ENCODE measurements at regions not wholly inside any gene's neighbourhood (a gene's known extent, or its start where the extent isn't known, plus 50 kb on each side); places are given as distances from the start of the nearest gene placed in this dataset.

DNA sequence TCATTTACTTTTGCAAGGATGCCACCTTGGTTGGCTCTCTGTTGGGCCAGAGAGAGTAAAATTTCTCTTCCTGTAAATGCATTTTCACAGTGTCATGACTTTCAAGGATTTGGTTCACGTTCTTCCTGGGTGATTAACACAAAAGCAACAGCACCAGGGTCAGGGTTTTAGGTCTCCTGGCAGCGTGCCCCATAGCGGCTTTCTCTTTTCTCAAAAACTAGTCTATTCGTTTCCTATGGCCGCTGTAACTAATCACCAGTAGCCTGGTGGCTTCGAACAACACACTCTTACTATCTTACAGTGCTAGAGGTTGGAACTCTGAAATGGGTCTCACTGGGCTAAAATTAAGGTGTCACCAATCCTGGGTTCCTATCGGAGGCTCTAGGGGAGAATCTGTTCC, 56.3 kb upstream of the ACMSD start:
- Histone ChIP-seq H3K36me3 (no peaks in the 10 kb centered on the region), H3K27ac (replicated peaks) (no peak overlapping the region)
- intact Hi-C loops (cut with micrococcal nuclease): no loop called here

DNA sequence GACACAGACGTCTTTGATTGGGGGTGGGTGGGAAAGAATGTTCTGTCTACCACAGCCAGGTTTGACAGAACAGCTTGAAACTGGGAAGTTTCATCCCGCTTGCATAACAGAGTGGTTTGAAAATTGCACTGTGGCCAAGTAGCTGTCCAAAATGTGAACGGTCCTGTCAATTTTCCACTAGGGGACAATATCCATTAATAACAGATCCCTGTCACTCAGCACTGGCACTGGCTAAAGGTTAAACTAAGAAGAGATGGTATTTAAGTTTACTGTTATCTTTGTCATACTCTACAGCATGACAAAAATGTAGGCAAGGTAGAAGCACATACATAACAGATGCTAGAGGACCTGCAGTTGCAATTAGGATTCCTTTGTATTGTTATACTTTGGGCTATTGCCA, 55.6 kb upstream of the ACMSD start:
- TF ChIP-seq, protein P1, sequence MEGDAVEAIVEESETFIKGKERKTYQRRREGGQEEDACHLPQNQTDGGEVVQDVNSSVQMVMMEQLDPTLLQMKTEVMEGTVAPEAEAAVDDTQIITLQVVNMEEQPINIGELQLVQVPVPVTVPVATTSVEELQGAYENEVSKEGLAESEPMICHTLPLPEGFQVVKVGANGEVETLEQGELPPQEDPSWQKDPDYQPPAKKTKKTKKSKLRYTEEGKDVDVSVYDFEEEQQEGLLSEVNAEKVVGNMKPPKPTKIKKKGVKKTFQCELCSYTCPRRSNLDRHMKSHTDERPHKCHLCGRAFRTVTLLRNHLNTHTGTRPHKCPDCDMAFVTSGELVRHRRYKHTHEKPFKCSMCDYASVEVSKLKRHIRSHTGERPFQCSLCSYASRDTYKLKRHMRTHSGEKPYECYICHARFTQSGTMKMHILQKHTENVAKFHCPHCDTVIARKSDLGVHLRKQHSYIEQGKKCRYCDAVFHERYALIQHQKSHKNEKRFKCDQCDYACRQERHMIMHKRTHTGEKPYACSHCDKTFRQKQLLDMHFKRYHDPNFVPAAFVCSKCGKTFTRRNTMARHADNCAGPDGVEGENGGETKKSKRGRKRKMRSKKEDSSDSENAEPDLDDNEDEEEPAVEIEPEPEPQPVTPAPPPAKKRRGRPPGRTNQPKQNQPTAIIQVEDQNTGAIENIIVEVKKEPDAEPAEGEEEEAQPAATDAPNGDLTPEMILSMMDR (IDR thresholded peaks at IDR 0.05; ENCODE audit: borderline replicate concordance): peak; percentile 38
- no peak for DNase-seq
- intact Hi-C loops (cut with micrococcal nuclease): no loop called here
- Histone ChIP-seq H3K27ac (replicated peaks) (no peak overlapping the region), H3K4me1 (no peaks in the 10 kb centered on the region), H3K36me3 (no peaks in the 10 kb centered on the region), H3K4me3 (no peak overlapping the region), H3K9me3 (replicated peaks) (no peaks in the 10 kb centered on the region), H3K27me3 (ENCODE audit: low read depth) (no peaks in the 10 kb centered on the region)

More for the DNA sequence above, 56.3 kb upstream of the ACMSD start:
- TF ChIP-seq, protein P1 (IDR thresholded peaks at IDR 0.05; ENCODE audit: borderline replicate concordance): no peak
- DNase-seq: no peak
- H3K4me3 ChIP-seq: no peak overlapping the region
- H3K27me3 ChIP-seq (ENCODE audit: low read depth): no peaks in the 10 kb centered on the region
- H3K4me1 ChIP-seq: no peaks in the 10 kb centered on the region
- no peaks in the 10 kb centered on the region for H3K9me3 ChIP-seq (replicated peaks)

GRCh38 chr2:134783912-134784311, 54.5 kb upstream of the ACMSD start:
- no peak for DNase-seq
- no peaks in the 10 kb centered on the region for H3K4me1 ChIP-seq
- H3K27ac ChIP-seq (replicated peaks): no peak overlapping the region
- H3K4me3 ChIP-seq: no peak overlapping the region
- no peaks in the 10 kb centered on the region for H3K9me3 ChIP-seq (replicated peaks)
- intact Hi-C loops (cut with micrococcal nuclease): no loop called here
- no peaks in the 10 kb centered on the region for H3K36me3 ChIP-seq
- peaks cover 1% of the 10 kb centered on the region for H3K27me3 ChIP-seq (ENCODE audit: low read depth)
- TF ChIP-seq, protein P1 (IDR thresholded peaks at IDR 0.05; ENCODE audit: borderline replicate concordance): no peak

DNA sequence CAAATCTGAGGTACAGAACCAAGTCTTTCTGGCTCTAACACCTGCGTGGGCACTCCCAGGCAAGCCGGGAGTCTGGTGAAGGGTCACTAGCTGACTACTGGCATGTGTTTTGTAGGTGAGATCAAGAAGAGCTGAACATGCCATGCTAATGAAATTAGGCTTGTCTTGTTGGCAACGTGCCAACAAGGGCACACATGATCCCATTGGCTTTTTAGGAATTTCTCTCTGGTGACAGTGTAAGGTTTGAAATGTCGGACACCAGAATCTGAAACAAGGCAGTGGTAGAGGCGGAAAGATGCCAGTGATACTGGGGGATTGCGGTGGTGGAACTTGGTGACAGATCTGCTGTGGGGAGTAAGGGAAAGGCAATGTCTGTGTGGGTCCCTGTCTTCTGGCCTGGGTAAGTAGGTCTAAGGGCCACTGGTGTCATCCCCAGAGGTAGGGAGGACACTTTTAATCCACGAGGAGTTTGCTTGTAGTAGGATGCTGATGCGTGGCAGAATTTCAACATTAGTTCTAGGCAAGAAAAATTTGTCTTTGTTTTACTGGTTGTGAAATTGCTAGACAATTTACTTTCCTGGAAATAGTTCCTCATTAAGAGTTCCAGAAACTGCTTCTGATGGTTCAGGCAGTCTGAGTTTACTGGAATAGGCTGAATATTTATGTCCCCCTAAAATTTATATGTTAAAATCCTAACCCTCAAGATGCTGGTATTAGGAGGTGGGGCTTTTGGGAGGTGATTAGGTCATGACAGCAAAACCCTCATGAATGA, 52.6 kb upstream of the ACMSD start:
- Histone ChIP-seq H3K4me1 (no peaks in the 10 kb centered on the region), H3K4me3 (no peak overlapping the region), H3K36me3 (no peaks in the 10 kb centered on the region), H3K9me3 (replicated peaks) (no peaks in the 10 kb centered on the region), H3K27ac (replicated peaks) (no peak overlapping the region), H3K27me3 (ENCODE audit: low read depth) (peaks cover 8% of the 10 kb centered on the region)
- intact Hi-C loops (cut with micrococcal nuclease): no loop called here
- no peak for DNase-seq
- TF ChIP-seq, protein P1 (IDR thresholded peaks at IDR 0.05; ENCODE audit: borderline replicate concordance): no peak

DNA sequence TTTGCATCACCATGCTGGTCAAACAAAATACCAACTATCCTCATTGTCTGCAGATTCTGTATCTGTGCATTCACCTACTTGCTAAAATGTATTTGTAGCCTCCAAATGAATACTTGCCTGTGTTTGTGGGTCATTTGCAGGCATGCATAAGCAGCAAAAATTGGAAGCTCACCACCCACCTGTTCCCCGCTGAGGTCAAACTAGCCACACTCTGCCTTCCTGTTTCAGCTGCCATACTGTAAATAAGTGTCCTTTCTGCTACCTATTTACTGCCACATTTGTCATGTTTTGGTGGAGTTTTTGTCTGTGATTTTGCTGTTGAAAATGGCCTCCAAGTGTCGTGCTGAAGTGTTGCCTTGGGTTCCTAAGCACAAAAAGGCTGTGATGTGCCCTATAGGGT, 50.0 kb upstream of the ACMSD start:
- Histone ChIP-seq H3K36me3 (no peaks in the 10 kb centered on the region), H3K27me3 (ENCODE audit: low read depth) (peaks cover 22% of the 10 kb centered on the region), H3K4me1 (no peaks in the 10 kb centered on the region), H3K9me3 (replicated peaks) (no peaks in the 10 kb centered on the region), H3K27ac (replicated peaks) (no peak overlapping the region), H3K4me3 (no peak overlapping the region)
- DNase-seq: no peak
- intact Hi-C loops (cut with micrococcal nuclease): no loop called here
- TF ChIP-seq, protein P1 (IDR thresholded peaks at IDR 0.05; ENCODE audit: borderline replicate concordance): no peak

Data from left ventricle myocardium inferior (tissue), 1 donor.